ENCODE measurements at regions not wholly inside any gene's neighbourhood (a gene's known extent, or its start where the extent isn't known, plus 50 kb on each side); places are given as distances from the start of the nearest gene placed in this dataset.

- H3K4me3 Mint-ChIP-seq (ENCODE audit: unreplicated experiment): no peak overlapping the region
- TF ChIP-seq, protein P1, sequence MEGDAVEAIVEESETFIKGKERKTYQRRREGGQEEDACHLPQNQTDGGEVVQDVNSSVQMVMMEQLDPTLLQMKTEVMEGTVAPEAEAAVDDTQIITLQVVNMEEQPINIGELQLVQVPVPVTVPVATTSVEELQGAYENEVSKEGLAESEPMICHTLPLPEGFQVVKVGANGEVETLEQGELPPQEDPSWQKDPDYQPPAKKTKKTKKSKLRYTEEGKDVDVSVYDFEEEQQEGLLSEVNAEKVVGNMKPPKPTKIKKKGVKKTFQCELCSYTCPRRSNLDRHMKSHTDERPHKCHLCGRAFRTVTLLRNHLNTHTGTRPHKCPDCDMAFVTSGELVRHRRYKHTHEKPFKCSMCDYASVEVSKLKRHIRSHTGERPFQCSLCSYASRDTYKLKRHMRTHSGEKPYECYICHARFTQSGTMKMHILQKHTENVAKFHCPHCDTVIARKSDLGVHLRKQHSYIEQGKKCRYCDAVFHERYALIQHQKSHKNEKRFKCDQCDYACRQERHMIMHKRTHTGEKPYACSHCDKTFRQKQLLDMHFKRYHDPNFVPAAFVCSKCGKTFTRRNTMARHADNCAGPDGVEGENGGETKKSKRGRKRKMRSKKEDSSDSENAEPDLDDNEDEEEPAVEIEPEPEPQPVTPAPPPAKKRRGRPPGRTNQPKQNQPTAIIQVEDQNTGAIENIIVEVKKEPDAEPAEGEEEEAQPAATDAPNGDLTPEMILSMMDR (IDR thresholded peaks at IDR 0.05; ENCODE audit: unreplicated experiment): no peak
Measured at GRCh38 chr3:117734496-117734895, 1024.9 kb downstream of the TUSC7 start.

DNA sequence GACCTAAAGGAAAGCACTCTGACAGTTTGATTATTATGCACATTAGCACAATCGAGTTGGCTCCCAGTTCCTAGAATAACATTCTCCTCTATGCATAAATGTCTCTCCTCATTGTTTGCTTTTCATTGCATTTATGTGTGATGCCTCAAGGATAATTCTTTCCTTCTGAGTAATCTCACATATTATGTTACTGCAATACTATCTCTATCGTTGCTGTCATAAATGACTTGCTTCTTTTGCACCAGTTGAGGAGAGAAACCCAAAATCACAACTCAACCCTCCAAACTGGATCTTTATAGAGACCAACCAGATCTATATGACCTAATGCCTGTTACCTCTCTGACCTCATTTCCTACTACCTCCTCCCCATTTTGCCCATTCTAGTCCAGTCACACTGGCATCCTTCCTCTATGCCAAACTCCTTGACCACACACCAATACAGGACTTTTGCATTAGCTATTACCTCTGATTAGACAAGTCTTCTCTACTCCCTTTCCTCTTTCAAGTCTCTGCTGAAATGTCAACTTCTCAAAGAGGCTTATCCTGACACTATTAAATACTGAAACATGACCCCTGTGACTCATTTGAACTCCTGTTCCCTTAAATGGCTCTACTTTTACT, 1026.0 kb downstream of the TUSC7 start:
- Mint-ChIP-seq H3K36me3 (ENCODE audit: low read depth, unreplicated experiment) (no peaks in the 10 kb centered on the region), H3K27me3 (ENCODE audit: unreplicated experiment) (no peaks in the 10 kb centered on the region), H3K27ac (ENCODE audit: unreplicated experiment) (no peak overlapping the region), H3K4me3 (ENCODE audit: unreplicated experiment) (no peak overlapping the region), H3K4me1 (ENCODE audit: unreplicated experiment) (peaks cover 5% of the 10 kb centered on the region), H3K9me3 (ENCODE audit: unreplicated experiment) (no peaks in the 10 kb centered on the region)
- TF ChIP-seq, protein P1 (IDR thresholded peaks at IDR 0.05; ENCODE audit: unreplicated experiment): no peak
- DNase-seq (ENCODE audit: low spot score): no peak

More at GRCh38 chr3:117734496-117734895, 1024.9 kb downstream of the TUSC7 start:
- H3K27me3 Mint-ChIP-seq (ENCODE audit: unreplicated experiment): no peaks in the 10 kb centered on the region
- no peak overlapping the region for H3K27ac Mint-ChIP-seq (ENCODE audit: unreplicated experiment)
- no peaks in the 10 kb centered on the region for H3K36me3 Mint-ChIP-seq (ENCODE audit: low read depth, unreplicated experiment)
- H3K9me3 Mint-ChIP-seq (ENCODE audit: unreplicated experiment): no peaks in the 10 kb centered on the region
- no peak for DNase-seq (ENCODE audit: low spot score)
- peaks cover 10% of the 10 kb centered on the region for H3K4me1 Mint-ChIP-seq (ENCODE audit: unreplicated experiment)

- Mint-ChIP-seq H3K36me3 (ENCODE audit: low read depth, unreplicated experiment) (no peaks in the 10 kb centered on the region), H3K4me3 (ENCODE audit: unreplicated experiment) (no peak overlapping the region), H3K27me3 (ENCODE audit: unreplicated experiment) (no peaks in the 10 kb centered on the region), H3K9me3 (ENCODE audit: unreplicated experiment) (no peaks in the 10 kb centered on the region), H3K27ac (ENCODE audit: unreplicated experiment) (no peak overlapping the region), H3K4me1 (ENCODE audit: unreplicated experiment) (peaks cover 5% of the 10 kb centered on the region)
- TF ChIP-seq, protein P1 (IDR thresholded peaks at IDR 0.05; ENCODE audit: unreplicated experiment): no peak
- no peak for DNase-seq (ENCODE audit: low spot score)
Measured at GRCh38 chr3:117736846-117737245, 1027.3 kb downstream of the TUSC7 start.

DNA sequence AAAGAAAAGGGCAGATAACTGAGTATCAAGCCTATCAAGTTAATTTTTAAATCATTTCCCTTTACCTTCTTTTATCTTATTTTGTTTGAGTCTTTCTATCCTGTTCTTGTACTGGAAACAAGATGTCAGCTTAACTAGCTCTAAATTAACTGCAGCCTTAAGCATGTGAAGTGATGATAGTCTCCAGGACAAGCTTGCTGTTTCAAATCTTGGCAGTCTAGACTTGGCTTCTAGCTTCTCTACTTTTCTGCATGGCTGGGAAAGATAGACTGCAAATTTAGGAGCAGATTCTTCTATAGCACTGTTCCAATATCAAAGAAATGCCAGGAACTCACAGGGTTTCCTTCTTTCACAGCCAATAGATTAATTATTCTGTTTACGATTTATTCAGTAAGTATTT, 1034.4 kb downstream of the TUSC7 start:
- Mint-ChIP-seq H3K27me3 (ENCODE audit: unreplicated experiment) (no peaks in the 10 kb centered on the region), H3K27ac (ENCODE audit: unreplicated experiment) (no peak overlapping the region), H3K4me1 (ENCODE audit: unreplicated experiment) (no peaks in the 10 kb centered on the region), H3K4me3 (ENCODE audit: unreplicated experiment) (no peak overlapping the region), H3K36me3 (ENCODE audit: low read depth, unreplicated experiment) (no peaks in the 10 kb centered on the region), H3K9me3 (ENCODE audit: unreplicated experiment) (no peaks in the 10 kb centered on the region)
- TF ChIP-seq, protein P1 (IDR thresholded peaks at IDR 0.05; ENCODE audit: unreplicated experiment): no peak
- DNase-seq (ENCODE audit: low spot score): no peak

DNA sequence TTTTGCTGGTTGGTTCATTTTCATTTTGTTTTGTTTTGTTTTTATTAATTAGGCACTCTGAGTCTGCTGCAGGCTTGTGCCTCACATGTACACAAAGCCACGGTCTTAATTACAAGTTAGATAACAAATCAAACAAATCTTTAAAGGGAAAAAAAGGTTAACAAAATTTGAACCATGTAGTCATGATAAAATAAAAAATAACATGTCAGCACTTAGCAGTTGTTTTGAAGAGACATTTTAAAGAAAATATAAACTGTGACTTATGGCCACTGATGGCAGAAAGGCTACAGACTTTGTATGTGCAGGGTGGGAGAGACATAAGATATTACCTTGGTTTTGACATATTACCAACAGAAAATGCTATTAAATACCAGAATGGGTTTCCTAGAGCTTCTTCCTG, 1035.4 kb downstream of the TUSC7 start:
- H3K27ac Mint-ChIP-seq (ENCODE audit: unreplicated experiment): no peak overlapping the region

More for the DNA sequence above, 1035.4 kb downstream of the TUSC7 start:
- H3K36me3 Mint-ChIP-seq (ENCODE audit: low read depth, unreplicated experiment): no peaks in the 10 kb centered on the region
- H3K9me3 Mint-ChIP-seq (ENCODE audit: unreplicated experiment): no peaks in the 10 kb centered on the region
- no peak for DNase-seq (ENCODE audit: low spot score)
- H3K4me1 Mint-ChIP-seq (ENCODE audit: unreplicated experiment): no peaks in the 10 kb centered on the region
- TF ChIP-seq, protein P1 (IDR thresholded peaks at IDR 0.05; ENCODE audit: unreplicated experiment): no peak
- no peaks in the 10 kb centered on the region for H3K27me3 Mint-ChIP-seq (ENCODE audit: unreplicated experiment)
- no peak overlapping the region for H3K4me3 Mint-ChIP-seq (ENCODE audit: unreplicated experiment)
